RWPE2 (cell line): ENCODE measurements at regions not wholly inside any gene's neighbourhood (a gene's known extent, or its start where the extent isn't known, plus 50 kb on each side); places are given as distances from the start of the nearest gene placed in this dataset.

Source experiments
- ATAC-seq: fragments of 200-7000 bp; cut with Tn5 transposase; 3 replicates; pipeline ENCODE4 v1.9.1; 2021; ENCODE audit warnings: low read depth
- DNase-seq: peaks from one replicate; pipeline ENCODE4 v3.0.0-alpha.2; 2020; ENCODE audit warnings: low spot score
- H3K27ac ChIP-seq: fragments of 450-650 bp; 2 replicates; pipeline ENCODE4 v1.5.1; 2017; ENCODE audit warnings: mild to moderate bottlenecking; ENCODE audit not compliant: poor library complexity, severe bottlenecking
- H3K27me3 ChIP-seq: fragments of 250-450 bp; sonication (Bioruptor Pico); 2 replicates; pipeline ENCODE4 v1.5.1; 2021; ENCODE audit warnings: mild to moderate bottlenecking, moderate library complexity; ENCODE audit not compliant: insufficient read depth, poor library complexity, severe bottlenecking
- H3K36me3 ChIP-seq: fragments of 250-450 bp; sonication (Bioruptor Pico); 2 replicates; pipeline ENCODE4 v1.5.1; 2020; ENCODE audit warnings: low read depth, mild to moderate bottlenecking, moderate library complexity
- H3K4me1 ChIP-seq: fragments of 250-450 bp; sonication (Bioruptor Pico); 2 replicates; pipeline ENCODE4 v1.5.1; 2021; ENCODE audit warnings: mild to moderate bottlenecking, moderate library complexity; ENCODE audit not compliant: insufficient read depth, poor library complexity, severe bottlenecking
- H3K4me3 ChIP-seq: fragments of 250-450 bp; sonication (Bioruptor Pico); 2 replicates; pipeline ENCODE4 v1.5.1; 2021; ENCODE audit warnings: mild to moderate bottlenecking, moderate library complexity; ENCODE audit not compliant: severe bottlenecking
- H3K9me3 ChIP-seq: fragments of 250-450 bp; sonication (Bioruptor Pico); 2 replicates; pipeline ENCODE4 v1.5.1; 2021; ENCODE audit warnings: mild to moderate bottlenecking, moderate library complexity; ENCODE audit not compliant: severe bottlenecking
- CTCF ChIP-seq: fragments of 450-650 bp; IDR thresholded peaks from one replicate; pipeline ENCODE4 v1.5.1; 2017; ENCODE audit warnings: mild to moderate bottlenecking, moderate library complexity; ENCODE audit not compliant: poor library complexity, severe bottlenecking

GRCh38 chr4:159776961-159777360 lies 674.1 kb downstream of the RAPGEF2 start:
- no peak overlapping the region for H3K4me3 ChIP-seq
- DNase-seq (no peak), ATAC-seq (no peak)
- no peaks in the 10 kb centered on the region for H3K27me3 ChIP-seq
- H3K27ac ChIP-seq, result no peak overlapping the region
- H3K4me1 ChIP-seq, result no peaks in the 10 kb centered on the region
- H3K36me3 ChIP-seq, result no peaks in the 10 kb centered on the region
- TF ChIP-seq CTCF, result no peak
- no peaks in the 10 kb centered on the region for H3K9me3 ChIP-seq

- TF ChIP-seq CTCF, result no peak
- no peaks in the 10 kb centered on the region for H3K9me3 ChIP-seq
- H3K4me3 ChIP-seq, result no peak overlapping the region
- H3K27me3 ChIP-seq, result no peaks in the 10 kb centered on the region
- DNase-seq, result no peak
- no peak overlapping the region for H3K27ac ChIP-seq
- ATAC-seq, result no peak
- H3K36me3 ChIP-seq, result no peaks in the 10 kb centered on the region
- no peaks in the 10 kb centered on the region for H3K4me1 ChIP-seq
Observed at GRCh38 chr4:159777689-159778088, 674.8 kb downstream of the RAPGEF2 start.

- no peak for DNase-seq
- no peaks in the 10 kb centered on the region for H3K27me3 ChIP-seq
- no peak for TF ChIP-seq CTCF
- ATAC-seq, result no peak
- H3K9me3 ChIP-seq, result no peaks in the 10 kb centered on the region
- no peak overlapping the region for H3K27ac ChIP-seq
- H3K4me1 ChIP-seq, result no peaks in the 10 kb centered on the region
- H3K36me3 ChIP-seq, result no peaks in the 10 kb centered on the region
- no peak overlapping the region for H3K4me3 ChIP-seq
Observed at GRCh38 chr4:159778298-159778697, 675.4 kb downstream of the RAPGEF2 start.

- H3K9me3 ChIP-seq, result no peaks in the 10 kb centered on the region
- ATAC-seq, result no peak
- no peaks in the 10 kb centered on the region for H3K27me3 ChIP-seq
- no peak for TF ChIP-seq CTCF
- DNase-seq, result no peak
- no peak overlapping the region for H3K4me3 ChIP-seq
- no peak overlapping the region for H3K27ac ChIP-seq
- H3K36me3 ChIP-seq, result no peaks in the 10 kb centered on the region
- H3K4me1 ChIP-seq, result no peaks in the 10 kb centered on the region
Observed at GRCh38 chr4:159779716-159780115, 676.8 kb downstream of the RAPGEF2 start.

GRCh38 chr4:159780196-159780922 lies 677.5 kb downstream of the RAPGEF2 start:
- H3K4me3 ChIP-seq, result no peak overlapping the region
- no peaks in the 10 kb centered on the region for H3K4me1 ChIP-seq
- no peaks in the 10 kb centered on the region for H3K9me3 ChIP-seq
- DNase-seq, result no peak
- H3K27ac ChIP-seq, result no peak overlapping the region
- TF ChIP-seq CTCF, result no peak
- no peaks in the 10 kb centered on the region for H3K36me3 ChIP-seq
- H3K27me3 ChIP-seq, result no peaks in the 10 kb centered on the region
- ATAC-seq, result no peak
